GM18520 (cell line): ENCODE measurements at regions not wholly inside any gene's neighbourhood (a gene's known extent, or its start where the extent isn't known, plus 50 kb on each side); places are given as distances from the start of the nearest gene placed in this dataset.
"Not testable (repeated sequence)": the region's sequence is repeated elsewhere in the genome, so short reads cannot be mapped to it uniquely, and the experiment has no call there.

Experiments
- ATAC-seq: cut with Tn5 transposase; IDR thresholded peaks from one replicate; pipeline ENCODE4 v1.9.1; 2021; ENCODE audit not compliant: unreplicated experiment

GRCh38 chr1:209191262-209191634 lies 392.3 kb upstream of the CAMK1G start:
- ATAC-seq: no peak

- ATAC-seq: no peak
These were observed 387.4 kb upstream of the CAMK1G start for GRCh38 chr1:209196140-209196539.

GRCh38 chr1:209198961-209199750 lies 384.4 kb upstream of the CAMK1G start:
- no peak for ATAC-seq

GRCh38 chr1:209199822-209200221 lies 383.7 kb upstream of the CAMK1G start:
- no peak for ATAC-seq

- ATAC-seq: not testable (repeated sequence)
These were observed 381.2 kb upstream of the CAMK1G start for GRCh38 chr1:209202321-209202720.

GRCh38 chr1:209202830-209203532 lies 380.5 kb upstream of the CAMK1G start:
- no peak for ATAC-seq

- ATAC-seq: no peak
These were observed 380.0 kb upstream of the CAMK1G start for GRCh38 chr1:209203533-209203895.

- ATAC-seq: no peak
These were observed 378.5 kb upstream of the CAMK1G start for GRCh38 chr1:209205039-209205438.

GRCh38 chr1:209207126-209207700 lies 376.3 kb upstream of the CAMK1G start:
- ATAC-seq: no peak

GRCh38 chr1:209207701-209208286 lies 375.7 kb upstream of the CAMK1G start:
- ATAC-seq: no peak

- ATAC-seq: no peak
These were observed 374.9 kb upstream of the CAMK1G start for GRCh38 chr1:209208648-209209047.

- no peak for ATAC-seq
These were observed 369.5 kb upstream of the CAMK1G start for GRCh38 chr1:209213989-209214388.

GRCh38 chr1:209215826-209216225 lies 367.7 kb upstream of the CAMK1G start:
- no peak for ATAC-seq

- no peak for ATAC-seq
These were observed 365.4 kb upstream of the CAMK1G start for GRCh38 chr1:209218113-209218512.

- ATAC-seq: no peak
These were observed 364.5 kb upstream of the CAMK1G start for GRCh38 chr1:209218981-209219380.

GRCh38 chr1:209219791-209220524 lies 363.6 kb upstream of the CAMK1G start:
- no peak for ATAC-seq

GRCh38 chr1:209222826-209223225 lies 360.7 kb upstream of the CAMK1G start:
- ATAC-seq: no peak

GRCh38 chr1:209223791-209224190 lies 359.7 kb upstream of the CAMK1G start:
- no peak for ATAC-seq

- no peak for ATAC-seq
These were observed 358.6 kb upstream of the CAMK1G start for GRCh38 chr1:209224886-209225285.

GRCh38 chr1:209227171-209227570 lies 356.3 kb upstream of the CAMK1G start:
- ATAC-seq: no peak

- ATAC-seq: no peak
These were observed 355.6 kb upstream of the CAMK1G start for GRCh38 chr1:209227941-209228340.
